HEK293 (cell line): ENCODE measurements at regions not wholly inside any gene's neighbourhood (a gene's known extent, or its start where the extent isn't known, plus 50 kb on each side); places are given as distances from the start of the nearest gene placed in this dataset.

Experiments used
- CTCF ChIP-seq: fragments of 450-650 bp; formaldehyde crosslinking; IDR thresholded peaks from 2 replicates; pipeline ENCODE4 v1.5.1; 2016; ENCODE audit warnings: missing biosample characterization, missing genetic modification characterization
- GLIS2 ChIP-seq: fragments of 450-650 bp; formaldehyde crosslinking; IDR thresholded peaks from 2 replicates; pipeline ENCODE4 v1.5.1; 2016; ENCODE audit warnings: missing biosample characterization, missing genetic modification characterization
- OVOL3 ChIP-seq: fragments of 450-650 bp; formaldehyde crosslinking; IDR thresholded peaks from 2 replicates; pipeline ENCODE4 v1.5.1; 2016; ENCODE audit warnings: missing biosample characterization, missing genetic modification characterization
- REST ChIP-seq: fragments of 450-650 bp; formaldehyde crosslinking; IDR thresholded peaks from 2 replicates; pipeline ENCODE4 v1.5.1; 2016; ENCODE audit warnings: missing biosample characterization, missing genetic modification characterization
- SCRT1 ChIP-seq: fragments of 450-650 bp; formaldehyde crosslinking; IDR thresholded peaks from 2 replicates; pipeline ENCODE4 v1.5.1; 2016; ENCODE audit warnings: missing biosample characterization, missing genetic modification characterization, borderline replicate concordance
- ZBTB11 ChIP-seq: fragments of 450-650 bp; formaldehyde crosslinking; conservative IDR thresholded peaks from 2 replicates; pipeline ENCODE4 v1.5.1; 2016; ENCODE audit warnings: low read depth, missing biosample characterization, missing genetic modification characterization
- ZBTB8A ChIP-seq: fragments of 450-650 bp; formaldehyde crosslinking; IDR thresholded peaks from 2 replicates; pipeline ENCODE4 v1.5.1; 2016; ENCODE audit warnings: missing biosample characterization, missing genetic modification characterization
- ZNF10 ChIP-seq: fragments of 450-650 bp; formaldehyde crosslinking; IDR thresholded peaks from 2 replicates; pipeline ENCODE4 v1.5.1; 2017; ENCODE audit warnings: missing biosample characterization, missing genetic modification characterization
- ZNF16 ChIP-seq: fragments of 450-650 bp; formaldehyde crosslinking; IDR thresholded peaks from 2 replicates; pipeline ENCODE4 v1.5.1; 2016; ENCODE audit warnings: low read depth, missing biosample characterization, missing genetic modification characterization
- ZNF292 ChIP-seq: fragments of 450-650 bp; formaldehyde crosslinking; IDR thresholded peaks from 2 replicates; pipeline ENCODE4 v1.5.1; 2016; ENCODE audit warnings: low read depth, missing biosample characterization, missing genetic modification characterization, borderline replicate concordance
- ZNF530 ChIP-seq: fragments of 450-650 bp; formaldehyde crosslinking; IDR thresholded peaks from 2 replicates; pipeline ENCODE4 v1.5.1; 2016; ENCODE audit warnings: low read depth, missing biosample characterization, missing genetic modification characterization
- ZNF654 ChIP-seq: fragments of 450-650 bp; formaldehyde crosslinking; IDR thresholded peaks from 2 replicates; pipeline ENCODE4 v1.5.1; 2016; ENCODE audit warnings: low read depth, missing biosample characterization, missing genetic modification characterization
- ZNF747 ChIP-seq: fragments of 450-650 bp; formaldehyde crosslinking; IDR thresholded peaks from 2 replicates; pipeline ENCODE4 v1.5.1; 2016; ENCODE audit warnings: missing biosample characterization, missing genetic modification characterization

DNA sequence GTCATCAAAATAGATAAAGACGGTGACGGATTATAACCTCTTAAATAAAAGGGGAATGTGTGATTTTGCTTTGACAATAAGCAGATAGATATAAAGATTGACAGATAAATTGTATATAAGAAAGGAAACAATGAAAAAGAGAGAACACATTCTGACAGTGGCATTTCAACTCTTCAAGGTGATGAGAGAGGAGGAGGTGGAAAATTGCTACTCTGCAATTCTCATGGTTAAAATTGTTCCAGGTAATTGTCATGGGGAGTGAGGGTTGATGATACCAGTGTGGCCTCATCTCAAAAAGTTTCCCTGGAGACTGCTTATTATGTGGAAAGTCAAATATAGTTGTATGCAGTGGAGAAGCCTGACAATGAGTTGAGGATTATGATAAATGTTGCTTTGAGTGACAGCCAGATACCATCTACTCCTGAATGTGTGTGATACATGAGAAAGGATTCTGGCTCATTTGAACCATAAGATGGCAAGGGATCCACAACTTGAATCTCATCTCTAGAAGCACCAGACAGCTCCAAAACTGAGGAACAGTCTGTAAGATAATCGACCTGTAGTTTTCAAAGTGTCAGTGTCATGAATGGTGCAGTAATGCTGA, 1290.6 kb upstream of the CDH8 start:
- TF ChIP-seq CTCF (tag by site-specific recombination) (no peak), ZNF10 (tag by site-specific recombination) (no peak), OVOL3 (tag by site-specific recombination) (no peak), ZNF530 (tag by site-specific recombination) (no peak), GLIS2 (tag by site-specific recombination) (no peak), ZNF747 (tag by site-specific recombination) (no peak), ZNF292 (tag by site-specific recombination) (no peak), REST (tag by site-specific recombination) (no peak), ZNF654 (no peak), ZBTB11 (tag by site-specific recombination) (no peak), ZBTB8A (tag by site-specific recombination) (no peak), ZNF16 (tag by site-specific recombination) (no peak), SCRT1 (tag by site-specific recombination) (no peak)
